ENCODE measurements at regions not wholly inside any gene's neighbourhood (a gene's known extent, or its start where the extent isn't known, plus 50 kb on each side); places are given as distances from the start of the nearest gene placed in this dataset.

DNA sequence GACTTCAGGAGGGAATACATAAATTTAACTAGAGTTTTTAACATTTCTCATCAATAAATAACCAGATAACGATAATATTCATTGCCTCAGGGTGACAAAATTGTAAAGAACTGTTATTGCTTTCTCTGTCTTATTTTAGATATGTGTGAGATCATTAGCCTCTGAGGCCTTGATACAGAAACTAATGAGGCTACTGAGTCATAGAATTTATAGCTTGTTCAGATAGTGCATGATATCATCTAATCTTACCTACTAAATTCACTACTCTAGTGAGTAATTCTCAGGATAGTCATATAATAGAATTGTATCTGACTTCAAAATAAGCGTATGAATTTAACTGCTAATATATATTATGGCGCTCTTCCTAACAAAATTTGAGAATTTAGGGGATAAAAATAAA lies 360.8 kb upstream of the KLHL1 start:
- TF ChIP-seq CTCF (conservative IDR thresholded peaks at IDR 0.05; ENCODE audit: low read length) (no peak), EZH2phosphoT487 (IDR thresholded peaks at IDR 0.05; ENCODE audit: borderline replicate concordance) (no peak)

Measured in Loucy (cell line).